GM23338 (cell line): ENCODE measurements at regions not wholly inside any gene's neighbourhood (a gene's known extent, or its start where the extent isn't known, plus 50 kb on each side); places are given as distances from the start of the nearest gene placed in this dataset.

Experiments used
- CREB1 ChIP-seq: fragments of 250-450 bp; sonication (Bioruptor Pico); IDR thresholded peaks from 2 replicates; pipeline ENCODE4 v1.5.0; 2020; ENCODE audit warnings: low read depth, mild to moderate bottlenecking, moderate library complexity
- CTCF ChIP-seq, 2 experiments: fragments of 200-600 bp in 1 of 2; sonication (generic) in 1 of 2; conservative IDR thresholded peaks; 2 replicates each; pipeline versions ENCODE4 v1.5.1 to v1.6.1; 2016 to 2017; ENCODE audit warnings: antibody characterized with exemption in 2 of 2, low read depth in 2 of 2, mild to moderate bottlenecking in 2 of 2, moderate library complexity in 1 of 2
- ETS1 ChIP-seq: IDR thresholded peaks from 2 replicates; pipeline ENCODE4 v1.6.1; 2016; ENCODE audit warnings: antibody characterized with exemption
- EZH2 ChIP-seq: fragments of 200-600 bp; sonication (generic); IDR thresholded peaks from one replicate; pipeline ENCODE4 v1.8.0; 2017; ENCODE audit warnings: antibody characterized with exemption, mild to moderate bottlenecking, low read depth; ENCODE audit not compliant: unreplicated experiment
- EZH2phosphoT487 ChIP-seq: fragments of 200-600 bp; sonication (generic); IDR thresholded peaks from one replicate; pipeline ENCODE4 v1.8.1; 2018; ENCODE audit warnings: antibody characterized with exemption; ENCODE audit not compliant: unreplicated experiment
- JUNB ChIP-seq: IDR thresholded peaks from one replicate; pipeline ENCODE4 v1.6.1; 2016; ENCODE audit warnings: antibody characterized with exemption; ENCODE audit not compliant: unreplicated experiment
- NANOG ChIP-seq: IDR thresholded peaks from 2 replicates; pipeline ENCODE4 v1.6.1; 2016; ENCODE audit warnings: antibody characterized with exemption, borderline replicate concordance
- POLR2AphosphoS5 ChIP-seq: IDR thresholded peaks from 2 replicates; pipeline ENCODE4 v1.6.1; 2016; ENCODE audit warnings: antibody characterized with exemption, low read depth
- REST ChIP-seq: IDR thresholded peaks from one replicate; pipeline ENCODE4 v1.6.1; 2018; ENCODE audit warnings: antibody characterized with exemption; ENCODE audit not compliant: unreplicated experiment
- STAT1 ChIP-seq: IDR thresholded peaks from one replicate; pipeline ENCODE4 v1.6.1; 2016; ENCODE audit warnings: antibody characterized with exemption; ENCODE audit not compliant: unreplicated experiment
- ZNF114 ChIP-seq: fragments of 250-450 bp; sonication (Bioruptor Pico); IDR thresholded peaks from 2 replicates; pipeline ENCODE4 v1.5.0; 2020; ENCODE audit warnings: mild to moderate bottlenecking, moderate library complexity
- ZNF331 ChIP-seq: fragments of 250-450 bp; sonication (Bioruptor Pico); IDR thresholded peaks from 2 replicates; pipeline ENCODE4 v1.5.0; 2020; ENCODE audit warnings: low read depth, mild to moderate bottlenecking, moderate library complexity
- ZNF462 ChIP-seq: fragments of 250-450 bp; sonication (Bioruptor Pico); IDR thresholded peaks from 2 replicates; pipeline ENCODE4 v1.5.0; 2020; ENCODE audit warnings: mild to moderate bottlenecking, moderate library complexity

- no peak for TF ChIP-seq CTCF (conservative IDR thresholded peaks at IDR 0.05; ENCODE audit: low read depth in 2 of 2)
- no peak for TF ChIP-seq POLR2AphosphoS5
- TF ChIP-seq EZH2: no peak
- TF ChIP-seq EZH2phosphoT487: no peak
- no peak for TF ChIP-seq JUNB
- TF ChIP-seq ZNF331: no peak
- TF ChIP-seq STAT1: no peak
- TF ChIP-seq REST: no peak
- no peak for TF ChIP-seq CREB1 (CRISPR knock-in tag)
- no peak for TF ChIP-seq NANOG
- no peak for TF ChIP-seq ZNF114 (CRISPR knock-in tag)
- TF ChIP-seq ZNF462 (CRISPR knock-in tag): no peak
- no peak for TF ChIP-seq ETS1
These were observed 687.3 kb upstream of the ACTRT1 start for GRCh38 chrX:128739539-128739938.
